Anterior cingulate cortex (tissue), 58 donors: ENCODE measurements at regions not wholly inside any gene's neighbourhood (a gene's known extent, or its start where the extent isn't known, plus 50 kb on each side); places are given as distances from the start of the nearest gene placed in this dataset.
"Not testable (repeated sequence)": the region's sequence is repeated elsewhere in the genome, so short reads cannot be mapped to it uniquely, and the experiment has no call there.

Experiments used
- DNase-seq, 58 donors: peaks; one replicate each; lab custom pipeline; 2025; lab: John Stamatoyannopoulos, UW

GRCh38 chr6:140205795-140206593 lies 831.5 kb upstream of the CITED2 start:
- DNase-seq = no peak

GRCh38 chr6:140204154-140204553 lies 829.7 kb upstream of the CITED2 start:
- DNase-seq = no peak

GRCh38 chr6:140203661-140204147 lies 829.3 kb upstream of the CITED2 start:
- no peak for DNase-seq

- DNase-seq = no peak
These were observed 828.6 kb upstream of the CITED2 start for GRCh38 chr6:140202964-140203515.

- no peak for DNase-seq
These were observed 827.5 kb upstream of the CITED2 start for GRCh38 chr6:140201787-140202458.

- no peak for DNase-seq
These were observed 818.8 kb upstream of the CITED2 start for GRCh38 chr6:140193269-140193668.

- DNase-seq = no peak
These were observed 817.6 kb upstream of the CITED2 start for GRCh38 chr6:140192018-140192417.

GRCh38 chr6:140189263-140189662 lies 814.8 kb upstream of the CITED2 start:
- not testable (repeated sequence) for DNase-seq

GRCh38 chr6:140185991-140186390 lies 811.5 kb upstream of the CITED2 start:
- no peak for DNase-seq

GRCh38 chr6:140183881-140184280 lies 809.4 kb upstream of the CITED2 start:
- no peak for DNase-seq

GRCh38 chr6:140182821-140183220 lies 808.4 kb upstream of the CITED2 start:
- no peak for DNase-seq

- DNase-seq = no peak
These were observed 807.4 kb upstream of the CITED2 start for GRCh38 chr6:140181876-140182275.

- DNase-seq = no peak
These were observed 805.9 kb upstream of the CITED2 start for GRCh38 chr6:140180306-140180705.

- DNase-seq = no peak
These were observed 804.5 kb upstream of the CITED2 start for GRCh38 chr6:140178935-140179334.

- no peak for DNase-seq
These were observed 804.1 kb upstream of the CITED2 start for GRCh38 chr6:140178520-140178919.

GRCh38 chr6:140176306-140176705 lies 801.9 kb upstream of the CITED2 start:
- no peak for DNase-seq

GRCh38 chr6:140175486-140175885 lies 801.0 kb upstream of the CITED2 start:
- DNase-seq = no peak

GRCh38 chr6:140174524-140174923 lies 800.1 kb upstream of the CITED2 start:
- DNase-seq = no peak

GRCh38 chr6:140168365-140168764 lies 793.9 kb upstream of the CITED2 start:
- DNase-seq = no peak

- no peak for DNase-seq
These were observed 786.5 kb upstream of the CITED2 start for GRCh38 chr6:140160909-140161308.

GRCh38 chr6:140160494-140160893 lies 786.0 kb upstream of the CITED2 start:
- no peak for DNase-seq

- no peak for DNase-seq
These were observed 781.7 kb upstream of the CITED2 start for GRCh38 chr6:140156131-140156530.
